Lower lobe of right lung (tissue), 2 donors: ENCODE measurements at regions not wholly inside any gene's neighbourhood (a gene's known extent, or its start where the extent isn't known, plus 50 kb on each side); places are given as distances from the start of the nearest gene placed in this dataset.

Source experiments
- ATAC-seq, 2 donors: fragments of 200-7000 bp; cut with Tn5 transposase; one replicate each; pipeline ENCODE4 v1.9.1; 2020 to 2022; ENCODE audit warnings: mild to moderate bottlenecking in 2 of 2, moderate library complexity in 2 of 2
- DNase-seq: peaks from one replicate; pipeline ENCODE4 v3.0.0-alpha.2; 2020
- H3K27ac ChIP-seq: fragments of 200-600 bp; one replicate; pipeline ENCODE4 v1.8.0; 2022
- H3K27me3 ChIP-seq: fragments of 200-600 bp; one replicate; pipeline ENCODE4 v1.8.0; 2022; ENCODE audit warnings: low read depth
- H3K36me3 ChIP-seq: fragments of 200-600 bp; one replicate; pipeline ENCODE4 v1.8.0; 2022; ENCODE audit warnings: mild to moderate bottlenecking
- H3K4me1 ChIP-seq: fragments of 200-600 bp; one replicate; pipeline ENCODE4 v1.8.0; 2022
- H3K4me3 ChIP-seq: fragments of 200-600 bp; one replicate; pipeline ENCODE4 v1.8.0; 2022; ENCODE audit warnings: mild to moderate bottlenecking
- H3K9me3 ChIP-seq: fragments of 200-600 bp; one replicate; pipeline ENCODE4 v1.8.0; 2022
- intact Hi-C: fragments of 100-400 bp; cut with DNase I; formaldehyde crosslinking; loops from one replicate; pipeline ENCODE4 v1.11.0; 2022
- TF ChIP-seq, protein P1 (sequence below): fragments of 200-600 bp; IDR thresholded peaks from one replicate; pipeline ENCODE4 v1.8.0; 2022; ENCODE audit warnings: antibody characterized with exemption, mild to moderate bottlenecking
- donor health status: DM: no; HTN: yes; CAD: no; lungs with severe emphysema.

DNA sequence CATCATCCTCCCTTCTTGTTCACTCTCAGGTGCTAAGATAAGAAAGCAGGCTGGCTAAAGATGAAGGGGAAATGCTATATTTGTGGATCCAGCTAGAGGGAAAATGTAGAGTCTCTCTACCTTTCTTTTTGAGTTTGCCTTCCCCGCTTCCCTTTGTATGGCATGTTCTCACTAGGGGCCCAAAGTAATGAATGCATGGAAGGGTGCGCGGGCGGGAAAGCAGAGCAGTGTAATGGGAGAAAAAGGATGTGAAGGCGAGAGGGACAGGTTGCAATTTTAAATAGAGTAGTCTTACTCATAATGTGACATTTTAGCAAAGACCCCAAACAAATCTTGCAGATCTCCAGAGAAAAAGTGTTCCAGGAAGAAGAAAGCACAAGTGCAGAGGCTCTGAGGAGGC, 105.1 kb upstream of the ATP1B1 start:
- intact Hi-C loops = no loop called here
- TF ChIP-seq, protein P1, sequence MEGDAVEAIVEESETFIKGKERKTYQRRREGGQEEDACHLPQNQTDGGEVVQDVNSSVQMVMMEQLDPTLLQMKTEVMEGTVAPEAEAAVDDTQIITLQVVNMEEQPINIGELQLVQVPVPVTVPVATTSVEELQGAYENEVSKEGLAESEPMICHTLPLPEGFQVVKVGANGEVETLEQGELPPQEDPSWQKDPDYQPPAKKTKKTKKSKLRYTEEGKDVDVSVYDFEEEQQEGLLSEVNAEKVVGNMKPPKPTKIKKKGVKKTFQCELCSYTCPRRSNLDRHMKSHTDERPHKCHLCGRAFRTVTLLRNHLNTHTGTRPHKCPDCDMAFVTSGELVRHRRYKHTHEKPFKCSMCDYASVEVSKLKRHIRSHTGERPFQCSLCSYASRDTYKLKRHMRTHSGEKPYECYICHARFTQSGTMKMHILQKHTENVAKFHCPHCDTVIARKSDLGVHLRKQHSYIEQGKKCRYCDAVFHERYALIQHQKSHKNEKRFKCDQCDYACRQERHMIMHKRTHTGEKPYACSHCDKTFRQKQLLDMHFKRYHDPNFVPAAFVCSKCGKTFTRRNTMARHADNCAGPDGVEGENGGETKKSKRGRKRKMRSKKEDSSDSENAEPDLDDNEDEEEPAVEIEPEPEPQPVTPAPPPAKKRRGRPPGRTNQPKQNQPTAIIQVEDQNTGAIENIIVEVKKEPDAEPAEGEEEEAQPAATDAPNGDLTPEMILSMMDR = no peak
- no peaks in the 10 kb centered on the region for H3K9me3 ChIP-seq
- H3K4me1 ChIP-seq = peaks cover 4% of the 10 kb centered on the region
- no peak overlapping the region for H3K27ac ChIP-seq
- H3K27me3 ChIP-seq = no peaks in the 10 kb centered on the region
- DNase-seq = no peak
- H3K4me3 ChIP-seq = no peak overlapping the region
- ATAC-seq = no peak
- no peaks in the 10 kb centered on the region for H3K36me3 ChIP-seq

DNA sequence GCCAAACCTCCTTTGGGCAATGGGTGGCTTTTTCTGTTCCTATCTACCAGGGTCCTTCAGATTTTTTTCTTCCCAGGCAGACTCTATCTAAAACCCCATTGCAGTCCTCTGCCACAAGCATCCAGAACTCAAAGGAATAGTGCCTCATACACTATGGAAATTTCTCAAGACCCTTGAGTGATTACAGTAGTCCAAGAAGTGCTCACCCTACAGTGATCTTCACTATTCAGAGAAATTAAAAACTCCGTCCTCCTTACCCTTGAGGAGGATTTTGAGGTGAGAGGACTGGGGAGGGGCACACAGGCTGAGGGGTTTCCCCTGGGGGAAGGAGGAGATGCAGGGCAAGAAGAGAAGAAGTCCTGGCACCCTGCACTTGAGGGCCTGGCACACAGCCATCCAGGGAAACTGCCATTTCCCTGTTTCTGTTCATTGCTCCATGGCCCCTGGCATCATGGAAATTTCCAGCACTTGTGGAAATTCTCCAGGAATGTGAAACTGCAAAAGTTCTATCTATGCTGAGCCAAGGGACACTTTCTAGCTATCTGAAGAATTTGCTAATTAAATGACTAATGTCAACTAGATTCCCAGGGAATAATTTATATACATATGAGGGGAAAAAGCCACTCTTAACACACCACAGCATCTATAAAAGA, 102.5 kb upstream of the ATP1B1 start:
- H3K27ac ChIP-seq = no peak overlapping the region
- no peak overlapping the region for H3K4me3 ChIP-seq
- intact Hi-C loops = no loop called here
- peak; percentile 62 for DNase-seq
- H3K9me3 ChIP-seq = no peaks in the 10 kb centered on the region
- no peaks in the 10 kb centered on the region for H3K36me3 ChIP-seq
- peaks cover 4% of the 10 kb centered on the region for H3K4me1 ChIP-seq
- no peaks in the 10 kb centered on the region for H3K27me3 ChIP-seq
- TF ChIP-seq, protein P1 = no peak
- ATAC-seq = peak; percentile 19 to 51

DNA sequence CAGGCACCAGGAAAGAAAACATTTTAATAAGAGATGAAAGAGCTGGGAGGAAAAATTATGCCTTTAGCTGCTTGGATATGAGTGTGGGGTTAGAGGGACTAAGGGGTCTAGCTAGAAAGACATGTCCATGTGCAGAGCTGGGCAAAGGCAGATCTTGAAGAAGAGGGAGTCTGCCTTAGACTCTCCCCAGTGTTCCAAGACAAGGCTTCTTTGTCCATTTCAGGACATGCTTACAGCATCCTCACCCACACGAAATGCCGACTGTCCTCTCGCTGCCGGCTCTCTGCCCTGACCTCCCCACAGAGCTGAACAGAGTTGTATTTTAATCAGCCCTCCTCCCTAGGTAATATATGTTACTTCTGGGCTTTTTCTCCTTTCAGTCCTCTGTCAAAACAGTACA, 100.7 kb upstream of the ATP1B1 start:
- Histone ChIP-seq H3K4me3 (no peak overlapping the region), H3K27ac (no peak overlapping the region), H3K4me1 (peaks cover 4% of the 10 kb centered on the region), H3K9me3 (no peaks in the 10 kb centered on the region), H3K27me3 (no peaks in the 10 kb centered on the region), H3K36me3 (no peaks in the 10 kb centered on the region)
- intact Hi-C loops = no loop called here
- DNase-seq (no peak), ATAC-seq (no peak)
- TF ChIP-seq, protein P1 = no peak

DNA sequence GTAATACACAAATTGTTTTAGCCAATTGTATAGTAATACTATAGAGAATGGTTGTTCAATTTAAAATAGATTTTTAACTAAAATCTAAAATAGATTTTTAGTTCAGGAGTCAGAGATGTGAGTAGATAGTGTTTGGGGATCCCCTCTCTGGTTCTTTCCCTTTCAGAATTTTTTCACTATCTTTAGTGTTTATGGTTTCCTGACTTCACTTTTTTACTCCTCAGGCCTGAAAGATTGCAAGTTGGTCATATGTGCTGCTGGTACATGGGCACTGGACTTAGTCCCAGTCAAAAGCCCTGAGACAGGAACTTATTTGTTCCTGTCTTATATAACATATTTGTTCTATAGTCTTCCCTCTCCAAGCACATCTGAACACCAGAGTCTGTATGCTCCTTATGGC, 96.8 kb upstream of the ATP1B1 start:
- Histone ChIP-seq H3K27me3 (no peaks in the 10 kb centered on the region), H3K4me3 (no peak overlapping the region), H3K4me1 (no peaks in the 10 kb centered on the region), H3K36me3 (no peaks in the 10 kb centered on the region), H3K27ac (no peak overlapping the region), H3K9me3 (no peaks in the 10 kb centered on the region)
- TF ChIP-seq, protein P1 = no peak
- ATAC-seq = no peak
- intact Hi-C loops = no loop called here
- no peak for DNase-seq

DNA sequence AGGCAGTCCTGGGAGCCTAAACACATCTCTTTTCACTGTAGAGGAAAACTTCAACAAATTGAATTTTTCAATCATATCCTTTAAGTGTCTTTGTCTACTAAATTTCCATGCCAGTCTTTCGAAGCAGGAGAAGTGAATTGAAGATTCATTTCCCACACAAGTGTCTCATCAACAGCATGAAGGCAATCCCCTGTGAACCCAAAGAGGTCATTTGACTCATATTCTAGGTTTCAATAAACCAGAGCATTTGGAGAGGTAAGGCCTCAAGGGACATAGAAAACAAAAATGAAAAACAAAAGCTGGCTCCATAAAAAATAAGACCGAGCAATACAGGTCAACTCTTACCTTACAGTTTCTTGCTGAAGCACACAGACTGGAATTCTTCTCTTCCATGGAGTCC, 94.1 kb upstream of the ATP1B1 start:
- H3K4me3 ChIP-seq = no peak overlapping the region
- ATAC-seq (no peak), DNase-seq (no peak)
- intact Hi-C loops = no loop called here
- H3K4me1 ChIP-seq = no peaks in the 10 kb centered on the region
- H3K27ac ChIP-seq = no peak overlapping the region
- TF ChIP-seq, protein P1 = no peak
- no peaks in the 10 kb centered on the region for H3K27me3 ChIP-seq
- no peaks in the 10 kb centered on the region for H3K9me3 ChIP-seq
- H3K36me3 ChIP-seq = no peaks in the 10 kb centered on the region
